Frontal cortex (tissue), 3 donors: ENCODE measurements at regions not wholly inside any gene's neighbourhood (a gene's known extent, or its start where the extent isn't known, plus 50 kb on each side); places are given as distances from the start of the nearest gene placed in this dataset.
A peak's percentile ranks its signal among the peaks of the same experiment; 100 is the strongest.

ENCODE experiments used
- DNase-seq, 2 donors: peaks; one replicate each; pipeline ENCODE4 v3.0.0; 2012; ENCODE audit warnings: low spot score in 2 of 2
- FAIRE-seq: peaks from 2 replicates; lab custom pipeline; 2012; peaks lifted over from hg19 to GRCh38; lab: Jason Lieb, UNC
- donor health status: control.
- donor health status: control.
- donor health status: control.

DNA sequence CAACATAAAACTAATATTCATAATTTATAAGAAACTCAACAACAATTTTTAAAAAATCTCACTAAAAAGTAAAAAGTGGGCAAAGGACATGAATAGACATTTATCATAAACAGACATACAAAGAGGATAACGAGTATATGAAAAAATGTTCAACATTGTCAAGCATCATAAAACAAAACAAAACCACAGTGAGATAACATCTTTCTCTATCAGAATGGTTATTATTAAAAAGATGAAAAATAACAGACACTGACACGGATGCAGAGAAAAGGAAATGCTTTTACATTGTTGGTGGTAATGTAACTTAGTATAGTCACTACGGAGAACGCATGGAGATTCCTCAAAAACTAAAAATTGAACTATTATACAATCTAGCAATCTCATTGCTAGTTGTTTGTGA lies 813.0 kb downstream of the LUZP2 start:
- FAIRE-seq = no peak
- no peak for DNase-seq

DNA sequence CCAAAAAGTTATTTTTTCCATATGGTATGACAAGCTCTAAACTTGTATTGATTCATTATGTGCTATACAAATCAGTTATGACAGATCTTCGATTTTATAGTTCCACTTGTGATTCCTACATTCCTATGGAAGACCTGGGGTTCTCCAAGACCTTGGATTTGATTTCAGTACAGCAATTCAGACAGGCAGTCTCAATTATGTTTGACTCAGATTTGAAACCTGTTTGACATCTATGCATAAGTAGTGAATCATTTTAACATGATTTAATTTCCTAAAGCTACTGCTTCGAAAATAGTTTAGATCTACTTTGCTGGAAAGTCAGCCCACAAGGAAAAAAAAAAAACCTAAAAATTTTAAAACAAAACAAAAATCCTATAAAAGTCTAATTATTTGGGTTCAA lies 820.4 kb downstream of the LUZP2 start:
- DNase-seq = no peak
- no peak for FAIRE-seq

DNA sequence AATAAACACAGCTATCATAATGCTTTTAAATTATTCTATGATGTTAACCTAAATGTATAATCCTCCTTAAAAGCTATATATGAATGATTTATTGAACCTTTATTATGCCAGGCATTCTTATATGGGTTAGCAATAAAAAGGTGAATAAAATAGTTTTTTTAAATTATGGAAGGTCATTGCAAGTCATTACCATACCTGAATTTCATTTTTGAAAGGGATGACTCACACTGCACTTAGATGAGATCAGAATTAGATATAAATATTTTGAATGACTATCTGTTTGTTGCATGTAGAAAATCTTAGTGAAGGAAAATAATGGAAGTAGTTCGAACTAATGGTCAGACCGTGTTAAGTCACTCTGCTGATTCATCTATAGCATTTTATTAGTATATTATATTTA lies 822.3 kb downstream of the LUZP2 start:
- no peak for FAIRE-seq

GRCh38 chr11:25327656-25328055 lies 830.8 kb downstream of the LUZP2 start:
- no peak for FAIRE-seq
- DNase-seq = no peak

More for the DNA sequence above, 822.3 kb downstream of the LUZP2 start:
- DNase-seq = no peak

- DNase-seq (peak in 1 of 2 donors; percentile 2), FAIRE-seq (no peak)
Measured at GRCh38 chr11:25339281-25339680, 842.4 kb downstream of the LUZP2 start.

- DNase-seq (no peak), FAIRE-seq (no peak)
Measured at GRCh38 chr11:25349537-25349936, 852.7 kb downstream of the LUZP2 start.

- DNase-seq (no peak), FAIRE-seq (no peak)
Measured at GRCh38 chr11:25350899-25351803, 854.3 kb downstream of the LUZP2 start.

DNA sequence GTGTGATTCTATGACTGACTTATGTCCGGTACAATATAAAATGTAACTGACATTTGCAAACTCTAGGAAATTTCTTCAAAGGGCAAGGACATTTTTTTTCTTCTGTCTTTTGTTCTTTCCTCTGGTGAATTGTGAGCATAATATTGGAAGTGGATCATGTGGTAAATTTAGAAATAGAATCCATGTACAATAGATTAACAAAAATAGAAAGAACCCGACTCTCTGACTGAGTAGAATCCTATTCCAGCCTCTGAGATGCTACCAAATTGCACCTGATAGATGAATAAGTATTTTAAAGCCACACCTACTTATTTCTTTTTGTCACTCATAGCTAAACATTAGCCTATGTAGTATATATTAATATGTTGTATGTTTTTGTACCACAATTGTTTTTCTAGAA lies 860.3 kb downstream of the LUZP2 start:
- DNase-seq (no peak), FAIRE-seq (no peak)

- FAIRE-seq (no peak), DNase-seq (no peak)
Measured at GRCh38 chr11:25377466-25377865, 880.6 kb downstream of the LUZP2 start.

DNA sequence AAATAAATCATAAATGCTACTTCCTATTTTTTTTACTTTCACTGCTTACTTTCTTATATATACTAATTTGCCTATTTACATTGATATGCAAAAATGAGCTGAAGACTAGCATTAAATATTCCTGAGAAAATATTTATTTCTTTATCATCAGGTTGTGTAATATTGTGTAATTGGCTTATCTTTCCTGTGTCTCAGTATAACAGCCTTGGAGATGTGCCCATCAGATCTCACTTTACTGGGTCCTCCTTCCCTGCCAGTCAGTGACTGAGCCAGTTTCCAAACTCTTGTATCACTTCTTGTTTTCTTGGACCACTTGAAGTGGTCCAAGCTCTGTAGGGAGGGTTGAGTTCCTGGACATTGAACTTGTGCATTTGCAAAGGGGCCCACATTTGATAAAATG lies 900.0 kb downstream of the LUZP2 start:
- FAIRE-seq (no peak), DNase-seq (no peak)

GRCh38 chr11:25408146-25408545 lies 911.3 kb downstream of the LUZP2 start:
- no peak for FAIRE-seq
- DNase-seq = no peak

GRCh38 chr11:25415793-25416192 lies 916.1 kb upstream of the ANO3 start:
- no peak for DNase-seq
- FAIRE-seq = no peak

DNA sequence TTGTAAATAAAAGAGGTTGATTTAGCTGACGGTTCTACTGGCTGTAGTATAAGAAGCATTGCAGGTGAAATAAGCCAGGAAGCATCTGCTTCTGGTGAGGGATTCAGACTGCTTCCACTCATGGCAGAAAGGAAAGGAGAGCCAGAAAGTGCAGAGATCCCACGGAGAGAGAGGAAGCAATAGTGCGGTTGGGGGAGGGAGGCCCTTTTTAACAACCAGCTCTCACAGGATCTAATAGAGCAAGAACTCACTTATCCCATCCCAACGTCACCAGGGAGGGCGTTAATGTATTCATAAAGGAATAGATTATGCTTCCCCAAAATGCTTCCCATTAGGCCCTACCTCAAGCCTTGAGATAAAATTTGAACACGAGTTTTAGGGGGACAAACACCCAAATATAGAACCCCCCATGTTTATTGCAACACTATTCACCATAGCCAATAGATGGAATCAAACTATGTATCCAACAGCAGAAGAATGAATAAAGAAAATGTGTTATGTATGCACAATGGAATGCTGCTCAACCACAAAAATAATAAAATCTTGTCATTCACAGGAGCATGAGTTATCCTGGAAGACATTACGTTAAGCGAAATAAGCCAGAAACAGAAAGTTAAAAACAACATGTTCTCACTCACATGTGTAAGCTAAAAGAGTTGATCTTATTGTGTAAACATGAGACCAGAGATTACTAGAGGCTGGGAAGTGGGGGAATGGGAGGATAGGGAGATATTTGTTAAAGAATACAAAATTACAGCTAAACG lies 908.3 kb upstream of the ANO3 start:
- FAIRE-seq = no peak
- no peak for DNase-seq

GRCh38 chr11:25432376-25432775 lies 899.6 kb upstream of the ANO3 start:
- DNase-seq (no peak), FAIRE-seq (no peak)

DNA sequence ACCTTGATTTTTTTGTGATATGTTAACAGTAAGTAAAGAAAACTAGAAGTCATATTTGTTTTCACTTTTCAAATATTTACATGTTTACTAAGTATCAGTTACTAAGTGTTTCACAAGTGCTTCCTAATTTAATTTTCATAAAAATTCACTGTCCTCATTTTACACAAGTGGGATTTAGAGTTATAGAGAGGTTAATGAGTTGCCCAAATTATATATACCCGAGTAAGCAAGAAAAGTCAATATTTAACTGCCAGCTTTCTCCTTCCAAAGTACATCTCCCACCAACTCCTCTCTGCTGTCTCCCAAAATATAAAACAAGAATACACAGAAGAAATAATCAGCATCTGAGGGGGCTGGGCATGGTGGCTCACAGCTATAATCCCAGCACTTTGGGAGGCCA lies 896.7 kb upstream of the ANO3 start:
- FAIRE-seq (no peak), DNase-seq (no peak)

GRCh38 chr11:25436326-25436725 lies 895.6 kb upstream of the ANO3 start:
- DNase-seq = no peak
- no peak for FAIRE-seq

- DNase-seq (no peak), FAIRE-seq (no peak)
Measured at GRCh38 chr11:25441421-25441820, 890.5 kb upstream of the ANO3 start.

DNA sequence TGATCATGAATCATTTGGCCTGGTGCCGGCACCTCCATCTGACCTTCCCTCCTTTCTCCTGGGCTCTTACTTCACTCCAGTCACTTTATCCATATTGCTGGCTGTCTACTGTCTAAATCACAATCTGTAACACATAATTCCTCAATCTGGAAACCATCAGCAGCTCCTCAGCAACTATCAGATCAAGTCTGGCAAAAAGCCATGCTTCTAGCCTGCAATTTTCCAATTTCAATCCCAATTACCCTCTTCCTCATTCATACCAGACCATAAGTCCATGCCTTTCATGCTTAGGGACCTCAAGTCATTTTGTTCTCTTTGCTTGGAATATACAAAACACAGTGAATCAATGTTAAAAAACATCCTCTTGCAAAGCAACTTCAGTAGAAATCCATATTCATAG lies 882.8 kb upstream of the ANO3 start:
- no peak for FAIRE-seq

GRCh38 chr11:25453471-25453870 lies 878.5 kb upstream of the ANO3 start:
- DNase-seq (no peak), FAIRE-seq (no peak)

More for the DNA sequence above, 882.8 kb upstream of the ANO3 start:
- no peak for DNase-seq

DNA sequence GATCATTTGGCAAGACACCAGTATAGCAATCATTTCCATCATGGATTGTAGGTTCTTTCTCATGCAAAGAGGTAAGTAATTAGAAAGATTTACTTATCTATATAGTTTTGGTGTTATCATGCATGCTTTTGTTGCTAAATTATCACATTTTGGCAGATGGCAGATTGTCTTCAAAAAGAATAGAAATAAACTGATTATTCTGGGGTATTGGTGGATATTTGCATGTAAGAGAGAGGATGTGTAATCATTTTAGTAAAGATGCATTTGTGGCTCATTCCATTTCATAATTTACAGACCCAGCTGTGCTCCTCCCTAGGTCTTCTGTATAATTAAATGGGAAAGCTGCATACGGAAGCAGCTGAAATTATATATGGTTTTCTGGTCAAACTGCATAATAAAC lies 875.7 kb upstream of the ANO3 start:
- FAIRE-seq = no peak

GRCh38 chr11:25483915-25484635 lies 847.9 kb upstream of the ANO3 start:
- no peak for FAIRE-seq
- DNase-seq = no peak

More for the DNA sequence above, 875.7 kb upstream of the ANO3 start:
- DNase-seq = no peak
